GM23248 (cell line): ENCODE measurements at regions not wholly inside any gene's neighbourhood (a gene's known extent, or its start where the extent isn't known, plus 50 kb on each side); places are given as distances from the start of the nearest gene placed in this dataset.

Experiments used
- EZH2 ChIP-seq: fragments of 200-600 bp; sonication (generic); IDR thresholded peaks from 2 replicates; pipeline ENCODE4 v1.6.1; 2018; ENCODE audit warnings: antibody characterized with exemption, mild to moderate bottlenecking; ENCODE audit not compliant: insufficient read depth, poor library complexity, severe bottlenecking
- EZH2phosphoT487 ChIP-seq: fragments of 200-600 bp; sonication (generic); IDR thresholded peaks from 2 replicates; pipeline ENCODE4 v1.6.1; 2018; ENCODE audit warnings: antibody characterized with exemption, moderate library complexity, mild to moderate bottlenecking, low read depth; ENCODE audit not compliant: insufficient read depth

GRCh38 chr16:55154956-55155355 is 169.0 kb upstream of the IRX6 start:
- TF ChIP-seq EZH2phosphoT487 = no peak
- TF ChIP-seq EZH2 = no peak
